Upper lobe of left lung (tissue), 6 donors: ENCODE measurements at regions not wholly inside any gene's neighbourhood (a gene's known extent, or its start where the extent isn't known, plus 50 kb on each side); places are given as distances from the start of the nearest gene placed in this dataset.

Experiments
- ATAC-seq, 2 donors: fragments of 200-7000 bp; cut with Tn5 transposase; one replicate each; pipeline ENCODE4 v1.9.1; 2022; ENCODE audit warnings: mild to moderate bottlenecking in 2 of 2, moderate library complexity in 2 of 2; ENCODE audit not compliant: low FRiP score in 2 of 2
- DNase-seq, 2 donors: peaks; one replicate each; pipeline ENCODE4 v3.0.0-alpha.2; 2019 to 2020
- H3K27ac ChIP-seq, 4 donors: fragments of 200-600 bp; sonication (generic); one replicate each; pipeline ENCODE4 v1.5.1; 2016 to 2019
- H3K27me3 ChIP-seq, 4 donors: fragments of 200-600 bp; sonication (generic); one replicate each; pipeline ENCODE4 v1.5.1; 2017 to 2019
- H3K36me3 ChIP-seq, 4 donors: fragments of 200-600 bp; sonication (generic); one replicate each; pipeline ENCODE4 v1.5.1; 2016 to 2019
- H3K4me1 ChIP-seq, 4 donors: fragments of 200-600 bp; sonication (generic); one replicate each; pipeline ENCODE4 v1.5.1; 2018 to 2019
- H3K4me3 ChIP-seq, 4 donors: fragments of 200-600 bp; sonication (generic); one replicate each; pipeline ENCODE4 v1.5.1; 2017 to 2019; ENCODE audit warnings: mild to moderate bottlenecking in 2 of 4, moderate library complexity in 1 of 4
- H3K9me3 ChIP-seq, 4 donors: fragments of 200-600 bp; sonication (generic); one replicate each; pipeline ENCODE4 v1.5.1; 2018 to 2019
- EP300 ChIP-seq, 4 donors: sonication (generic); formaldehyde crosslinking; IDR thresholded peaks; one replicate each; pipeline ENCODE4 v1.5.1; 2017; ENCODE audit warnings: antibody characterized with exemption in 4 of 4, control low read depth in 2 of 4
- POLR2A ChIP-seq, 4 donors: fragments of 450-650 bp; IDR thresholded peaks; one replicate each; pipeline ENCODE4 v1.5.1; 2016 to 2017; ENCODE audit warnings: antibody characterized with exemption in 4 of 4, mild to moderate bottlenecking in 2 of 4
- POLR2AphosphoS5 ChIP-seq, 2 donors: sonication (generic); formaldehyde crosslinking; IDR thresholded peaks; one replicate each; pipeline ENCODE4 v1.5.1; 2017; ENCODE audit warnings: antibody characterized with exemption in 2 of 2
- WGBS, 2 donors: methylation state at CpG; one replicate each; pipeline ENCODE4 v1.1.5; 2017 to 2018; 5-methylcytosine and 5-hydroxymethylcytosine counted together
- TF ChIP-seq, protein P1 (sequence below), 6 experiments: fragments of 450-650 bp in 4 of 6; fragments of 200-600 bp in 2 of 6; sonication (generic) in 2 of 6; IDR thresholded peaks; one replicate each; pipeline ENCODE4 v1.5.1; 2016 to 2019; ENCODE audit warnings: antibody characterized with exemption in 6 of 6
- donor health status: DM: no; HTN: no; CAD: no; lungs with moderate emphysema.
- donor health status: DM: no; HTN: yes; CAD: no; lungs with severe emphysema.

- 88 to 92% methylated on average over 7 of the region's 7 CpGs for WGBS, 2 donors
Measured at GRCh38 chr5:122629121-122629677, 145.7 kb upstream of the SNX2 start.

DNA sequence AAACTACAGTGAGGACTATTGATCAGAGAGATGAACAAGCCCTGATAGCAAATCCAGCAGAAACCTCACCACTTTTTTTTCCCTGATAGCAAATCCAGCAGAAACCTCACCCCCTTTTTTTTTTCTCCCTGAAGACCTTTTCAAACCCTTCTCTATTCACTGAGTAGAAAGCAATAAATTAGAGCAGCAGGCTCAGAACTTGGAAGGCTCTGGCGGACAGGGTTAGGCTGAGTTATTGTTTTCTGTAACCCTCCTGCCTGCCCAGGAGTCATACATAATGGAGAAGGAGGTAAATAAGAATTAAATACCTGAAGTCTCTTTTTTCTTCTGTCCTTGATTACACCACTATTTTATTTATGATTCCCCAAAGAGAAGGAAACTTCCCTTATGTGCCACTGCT lies 136.3 kb upstream of the SNX2 start:
- H3K36me3 ChIP-seq: no peaks in the 10 kb centered on the region
- H3K4me1 ChIP-seq: no peaks in the 10 kb centered on the region
- no peak overlapping the region for H3K4me3 ChIP-seq
- H3K9me3 ChIP-seq: peaks cover 0 to 5% (median 0%) of the 10 kb centered on the region in 4 donors
- DNase-seq (no peak), ATAC-seq (no peak)
- TF ChIP-seq, protein P1, sequence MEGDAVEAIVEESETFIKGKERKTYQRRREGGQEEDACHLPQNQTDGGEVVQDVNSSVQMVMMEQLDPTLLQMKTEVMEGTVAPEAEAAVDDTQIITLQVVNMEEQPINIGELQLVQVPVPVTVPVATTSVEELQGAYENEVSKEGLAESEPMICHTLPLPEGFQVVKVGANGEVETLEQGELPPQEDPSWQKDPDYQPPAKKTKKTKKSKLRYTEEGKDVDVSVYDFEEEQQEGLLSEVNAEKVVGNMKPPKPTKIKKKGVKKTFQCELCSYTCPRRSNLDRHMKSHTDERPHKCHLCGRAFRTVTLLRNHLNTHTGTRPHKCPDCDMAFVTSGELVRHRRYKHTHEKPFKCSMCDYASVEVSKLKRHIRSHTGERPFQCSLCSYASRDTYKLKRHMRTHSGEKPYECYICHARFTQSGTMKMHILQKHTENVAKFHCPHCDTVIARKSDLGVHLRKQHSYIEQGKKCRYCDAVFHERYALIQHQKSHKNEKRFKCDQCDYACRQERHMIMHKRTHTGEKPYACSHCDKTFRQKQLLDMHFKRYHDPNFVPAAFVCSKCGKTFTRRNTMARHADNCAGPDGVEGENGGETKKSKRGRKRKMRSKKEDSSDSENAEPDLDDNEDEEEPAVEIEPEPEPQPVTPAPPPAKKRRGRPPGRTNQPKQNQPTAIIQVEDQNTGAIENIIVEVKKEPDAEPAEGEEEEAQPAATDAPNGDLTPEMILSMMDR (IDR thresholded peaks at IDR 0.05): no peak
- no peak for TF ChIP-seq EP300 (IDR thresholded peaks at IDR 0.05)
- TF ChIP-seq POLR2A (IDR thresholded peaks at IDR 0.05): no peak
- no peak for TF ChIP-seq POLR2AphosphoS5 (IDR thresholded peaks at IDR 0.05)
- WGBS, 2 donors: 82 to 90% methylated on average over 1 of the region's 1 CpG
- no peaks in the 10 kb centered on the region for H3K27me3 ChIP-seq
- no peak overlapping the region for H3K27ac ChIP-seq

More at GRCh38 chr5:122629121-122629677, 145.7 kb upstream of the SNX2 start:
- ATAC-seq (no peak), DNase-seq (no peak)
- no peak overlapping the region for H3K4me3 ChIP-seq
- H3K27me3 ChIP-seq: no peaks in the 10 kb centered on the region
- TF ChIP-seq EP300 (IDR thresholded peaks at IDR 0.05) (no peak), POLR2AphosphoS5 (IDR thresholded peaks at IDR 0.05) (no peak), POLR2A (IDR thresholded peaks at IDR 0.05) (no peak)
- TF ChIP-seq, protein P1 (IDR thresholded peaks at IDR 0.05): no peak
- no peaks in the 10 kb centered on the region for H3K9me3 ChIP-seq
- H3K36me3 ChIP-seq: no peaks in the 10 kb centered on the region
- no peaks in the 10 kb centered on the region for H3K4me1 ChIP-seq
- no peak overlapping the region for H3K27ac ChIP-seq

- H3K27ac ChIP-seq: no peak overlapping the region
- ATAC-seq (no peak), DNase-seq (no peak)
- WGBS, 2 donors: 83 to 86% methylated on average over 6 of the region's 6 CpGs
- H3K4me3 ChIP-seq: no peak overlapping the region
- H3K27me3 ChIP-seq: no peaks in the 10 kb centered on the region
- no peaks in the 10 kb centered on the region for H3K4me1 ChIP-seq
- peaks cover 0 to 5% (median 0%) of the 10 kb centered on the region in 4 donors for H3K9me3 ChIP-seq
- no peaks in the 10 kb centered on the region for H3K36me3 ChIP-seq
- TF ChIP-seq, protein P1 (IDR thresholded peaks at IDR 0.05): no peak
- TF ChIP-seq EP300 (IDR thresholded peaks at IDR 0.05) (no peak), POLR2AphosphoS5 (IDR thresholded peaks at IDR 0.05) (no peak), POLR2A (IDR thresholded peaks at IDR 0.05) (no peak)
Measured at GRCh38 chr5:122639033-122639432, 135.8 kb upstream of the SNX2 start.

DNA sequence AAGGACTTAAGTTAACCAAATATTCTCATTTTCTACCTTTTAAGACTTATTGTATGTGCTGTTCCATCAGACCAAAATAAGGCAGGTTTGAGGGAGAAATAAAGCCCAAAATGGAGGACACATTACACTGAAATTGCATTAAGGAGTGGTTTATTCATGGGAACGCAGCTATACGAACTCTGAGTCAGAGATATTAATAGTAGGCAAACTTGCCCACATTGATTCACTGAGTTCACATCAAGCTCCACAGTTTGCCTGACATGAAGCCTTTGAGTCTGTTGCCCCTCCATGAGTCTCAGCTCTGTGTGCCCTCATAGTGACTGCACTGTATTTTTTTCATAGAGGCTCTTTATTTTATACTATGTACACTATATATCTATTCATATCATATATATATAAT lies 135.0 kb upstream of the SNX2 start:
- ATAC-seq: no peak
- H3K4me1 ChIP-seq: no peaks in the 10 kb centered on the region
- H3K4me3 ChIP-seq: no peak overlapping the region
- no peak overlapping the region for H3K27ac ChIP-seq
- H3K27me3 ChIP-seq: no peaks in the 10 kb centered on the region
- no peak for DNase-seq
- no peaks in the 10 kb centered on the region for H3K36me3 ChIP-seq
- WGBS, 2 donors: 84 to 87% methylated on average over 2 of the region's 2 CpGs
- TF ChIP-seq POLR2AphosphoS5 (IDR thresholded peaks at IDR 0.05) (no peak), POLR2A (IDR thresholded peaks at IDR 0.05) (no peak), EP300 (IDR thresholded peaks at IDR 0.05) (no peak)
- peaks cover 0 to 5% (median 0%) of the 10 kb centered on the region in 4 donors for H3K9me3 ChIP-seq

DNA sequence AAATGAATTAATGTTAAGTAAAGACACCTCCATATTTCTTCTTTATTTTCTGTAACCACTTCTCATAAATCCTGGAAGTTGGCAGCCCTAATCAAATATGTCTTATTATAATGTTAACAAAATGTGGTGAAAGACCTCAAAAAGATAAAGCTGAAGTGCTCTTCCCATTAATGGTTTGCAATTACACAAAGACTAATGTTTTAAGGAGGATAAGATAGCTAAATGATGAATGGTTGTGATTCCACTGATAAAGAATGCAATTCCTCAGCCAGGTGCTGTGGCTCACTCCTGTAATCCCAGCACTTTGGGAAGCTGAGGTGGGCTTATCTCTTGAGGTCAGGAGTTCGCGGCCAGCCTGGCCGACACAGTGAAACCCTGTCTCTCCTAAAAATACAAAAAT lies 125.8 kb upstream of the SNX2 start:
- DNase-seq (no peak), ATAC-seq (no peak)
- no peaks in the 10 kb centered on the region for H3K4me1 ChIP-seq
- WGBS, 2 donors: 58 to 70% methylated on average over 3 of the region's 3 CpGs
- H3K9me3 ChIP-seq: no peaks in the 10 kb centered on the region
- no peak overlapping the region for H3K27ac ChIP-seq
- H3K36me3 ChIP-seq: no peaks in the 10 kb centered on the region
- TF ChIP-seq, protein P1 (IDR thresholded peaks at IDR 0.05): no peak
- TF ChIP-seq POLR2AphosphoS5 (IDR thresholded peaks at IDR 0.05) (no peak), EP300 (IDR thresholded peaks at IDR 0.05) (no peak), POLR2A (IDR thresholded peaks at IDR 0.05) (no peak)
- H3K4me3 ChIP-seq: no peak overlapping the region
- no peaks in the 10 kb centered on the region for H3K27me3 ChIP-seq
